ENCODE measurements at regions not wholly inside any gene's neighbourhood (a gene's known extent, or its start where the extent isn't known, plus 50 kb on each side); places are given as distances from the start of the nearest gene placed in this dataset.

GRCh38 chr6:126701676-126702560 is 362.0 kb downstream of the CENPW start:
- H3K79me2 ChIP-seq (ENCODE audit: low read length): no peaks in the 10 kb centered on the region
- no peak for TF ChIP-seq EZH2 (optimal IDR thresholded peaks at IDR 0.05; ENCODE audit: low read depth, low read length)
- no peak for TF ChIP-seq EZH2phosphoT487 (IDR thresholded peaks at IDR 0.05; ENCODE audit: low read length)
- DNase-seq: peak; percentile 63
- no peaks in the 10 kb centered on the region for H3K9me2 ChIP-seq (replicated peaks; ENCODE audit: insufficient read depth, low read length)
- H3K9ac ChIP-seq (ENCODE audit: low read length): no peak overlapping the region
- H3K27me3 ChIP-seq (replicated peaks; ENCODE audit: insufficient read depth, low read length): no peaks in the 10 kb centered on the region
- no peak overlapping the region for H2AFZ ChIP-seq (ENCODE audit: low read length)
- no peaks in the 10 kb centered on the region for H3K36me3 ChIP-seq (replicated peaks; ENCODE audit: insufficient read depth, low read length)
- H3K27ac ChIP-seq (ENCODE audit: low read length): no peak overlapping the region
- H3F3A ChIP-seq (ENCODE audit: insufficient read depth, low read length): peaks cover 7% of the 10 kb centered on the region; the same call in 1 of the 2 replicates
- no peak overlapping the region for H3K4me3 ChIP-seq (ENCODE audit: low read length)
- H3K9me3 ChIP-seq (replicated peaks; ENCODE audit: insufficient read depth, low read length): no peaks in the 10 kb centered on the region
- H3K4me2 ChIP-seq (ENCODE audit: low read depth, low read length): no peak overlapping the region
- H4K20me1 ChIP-seq (ENCODE audit: insufficient read depth, low read length): no peaks in the 10 kb centered on the region
- peaks cover 3% of the 10 kb centered on the region; the same call in 1 of the 2 replicates for H3K4me1 ChIP-seq (ENCODE audit: low read length)

GRCh38 chr6:126716032-126716431 is 376.1 kb downstream of the CENPW start:
- Histone ChIP-seq H3K36me3 (replicated peaks; ENCODE audit: insufficient read depth, low read length) (no peaks in the 10 kb centered on the region), H3K4me3 (ENCODE audit: low read length) (no peak overlapping the region), H3K9me2 (replicated peaks; ENCODE audit: insufficient read depth, low read length) (no peaks in the 10 kb centered on the region), H4K20me1 (ENCODE audit: insufficient read depth, low read length) (no peaks in the 10 kb centered on the region), H3K9me3 (replicated peaks; ENCODE audit: insufficient read depth, low read length) (no peaks in the 10 kb centered on the region), H3F3A (ENCODE audit: insufficient read depth, low read length) (peaks cover 9% of the 10 kb centered on the region), H3K4me2 (ENCODE audit: low read depth, low read length) (no peak overlapping the region), H3K27me3 (replicated peaks; ENCODE audit: insufficient read depth, low read length) (no peaks in the 10 kb centered on the region), H2AFZ (ENCODE audit: low read length) (no peak overlapping the region), H3K27ac (ENCODE audit: low read length) (no peak overlapping the region), H3K9ac (ENCODE audit: low read length) (no peak overlapping the region), H3K4me1 (ENCODE audit: low read length) (peaks cover 19% of the 10 kb centered on the region; the same call in 1 of the 2 replicates), H3K79me2 (ENCODE audit: low read length) (no peaks in the 10 kb centered on the region)
- TF ChIP-seq CTCF (IDR thresholded peaks at IDR 0.05; ENCODE audit: low read length): no peak
- TF ChIP-seq EZH2 (optimal IDR thresholded peaks at IDR 0.05; ENCODE audit: low read depth, low read length): no peak
- DNase-seq: no peak

GRCh38 chr6:126716826-126717509 is 377.1 kb downstream of the CENPW start:
- Histone ChIP-seq H3K27me3 (replicated peaks; ENCODE audit: insufficient read depth, low read length) (no peaks in the 10 kb centered on the region), H3K79me2 (ENCODE audit: low read length) (no peaks in the 10 kb centered on the region), H3K9me3 (replicated peaks; ENCODE audit: insufficient read depth, low read length) (no peaks in the 10 kb centered on the region), H3K9me2 (replicated peaks; ENCODE audit: insufficient read depth, low read length) (no peaks in the 10 kb centered on the region), H3K4me3 (ENCODE audit: low read length) (no peak overlapping the region), H3K27ac (ENCODE audit: low read length) (no peak overlapping the region), H3K4me2 (ENCODE audit: low read depth, low read length) (no peak overlapping the region), H3F3A (ENCODE audit: insufficient read depth, low read length) (peaks cover 9% of the 10 kb centered on the region), H2AFZ (ENCODE audit: low read length) (no peak overlapping the region), H3K4me1 (ENCODE audit: low read length) (peaks cover 20% of the 10 kb centered on the region; the same call in 1 of the 2 replicates), H3K36me3 (replicated peaks; ENCODE audit: insufficient read depth, low read length) (no peaks in the 10 kb centered on the region), H4K20me1 (ENCODE audit: insufficient read depth, low read length) (no peaks in the 10 kb centered on the region), H3K9ac (ENCODE audit: low read length) (no peak overlapping the region)
- DNase-seq: no peak
- no peak for TF ChIP-seq EZH2 (optimal IDR thresholded peaks at IDR 0.05; ENCODE audit: low read depth, low read length)
- no peak for TF ChIP-seq EZH2phosphoT487 (IDR thresholded peaks at IDR 0.05; ENCODE audit: low read length)
- TF ChIP-seq CTCF (IDR thresholded peaks at IDR 0.05; ENCODE audit: low read length): no peak
